HG03457 (cell line): ENCODE measurements at regions not wholly inside any gene's neighbourhood (a gene's known extent, or its start where the extent isn't known, plus 50 kb on each side); places are given as distances from the start of the nearest gene placed in this dataset.

ENCODE experiments used
- ATAC-seq: cut with Tn5 transposase; IDR thresholded peaks from one replicate; pipeline ENCODE4 v1.9.1; 2021; ENCODE audit warnings: moderate number of reproducible peaks; ENCODE audit not compliant: unreplicated experiment

GRCh38 chr10:121027371-121027770 lies 176.2 kb downstream of the WDR11 start:
- no peak for ATAC-seq

GRCh38 chr10:121032460-121032859 lies 181.3 kb downstream of the WDR11 start:
- ATAC-seq: no peak

GRCh38 chr10:121033366-121033765 lies 182.2 kb downstream of the WDR11 start:
- ATAC-seq: no peak

- no peak for ATAC-seq
Observed at GRCh38 chr10:121036431-121036830, 185.3 kb downstream of the WDR11 start.

GRCh38 chr10:121041499-121041898 lies 190.3 kb downstream of the WDR11 start:
- ATAC-seq: no peak

- no peak for ATAC-seq
Observed at GRCh38 chr10:121041906-121042305, 190.7 kb downstream of the WDR11 start.

- ATAC-seq: no peak
Observed at GRCh38 chr10:121042342-121042741, 191.2 kb downstream of the WDR11 start.

- no peak for ATAC-seq
Observed at GRCh38 chr10:121043124-121043849, 192.1 kb downstream of the WDR11 start.

- ATAC-seq: no peak
Observed at GRCh38 chr10:121048749-121049148, 197.6 kb downstream of the WDR11 start.

- ATAC-seq: no peak
Observed at GRCh38 chr10:121049489-121049888, 198.3 kb downstream of the WDR11 start.

GRCh38 chr10:121049923-121050322 lies 198.8 kb downstream of the WDR11 start:
- no peak for ATAC-seq

GRCh38 chr10:121051171-121051570 lies 200.0 kb downstream of the WDR11 start:
- no peak for ATAC-seq

- no peak for ATAC-seq
Observed at GRCh38 chr10:121051696-121052279, 200.6 kb downstream of the WDR11 start.

- no peak for ATAC-seq
Observed at GRCh38 chr10:121053151-121053550, 202.0 kb downstream of the WDR11 start.

- no peak for ATAC-seq
Observed at GRCh38 chr10:121054874-121055273, 203.7 kb downstream of the WDR11 start.

- no peak for ATAC-seq
Observed at GRCh38 chr10:121057269-121057668, 206.1 kb downstream of the WDR11 start.

GRCh38 chr10:121058082-121058481 lies 206.9 kb downstream of the WDR11 start:
- ATAC-seq: no peak

GRCh38 chr10:121059351-121059750 lies 208.2 kb downstream of the WDR11 start:
- ATAC-seq: no peak

- no peak for ATAC-seq
Observed at GRCh38 chr10:121062115-121062514, 211.0 kb downstream of the WDR11 start.

- ATAC-seq: no peak
Observed at GRCh38 chr10:121063744-121064143, 212.6 kb downstream of the WDR11 start.

- no peak for ATAC-seq
Observed at GRCh38 chr10:121064491-121064890, 213.3 kb downstream of the WDR11 start.

- no peak for ATAC-seq
Observed at GRCh38 chr10:121065330-121065729, 214.2 kb downstream of the WDR11 start.
